HG03460 (cell line): ENCODE measurements at regions not wholly inside any gene's neighbourhood (a gene's known extent, or its start where the extent isn't known, plus 50 kb on each side); places are given as distances from the start of the nearest gene placed in this dataset.
"Not testable (repeated sequence)": the region's sequence is repeated elsewhere in the genome, so short reads cannot be mapped to it uniquely, and the experiment has no call there.

Source experiments
- ATAC-seq: cut with Tn5 transposase; IDR thresholded peaks from one replicate; pipeline ENCODE4 v1.9.1; 2021; ENCODE audit not compliant: unreplicated experiment

DNA sequence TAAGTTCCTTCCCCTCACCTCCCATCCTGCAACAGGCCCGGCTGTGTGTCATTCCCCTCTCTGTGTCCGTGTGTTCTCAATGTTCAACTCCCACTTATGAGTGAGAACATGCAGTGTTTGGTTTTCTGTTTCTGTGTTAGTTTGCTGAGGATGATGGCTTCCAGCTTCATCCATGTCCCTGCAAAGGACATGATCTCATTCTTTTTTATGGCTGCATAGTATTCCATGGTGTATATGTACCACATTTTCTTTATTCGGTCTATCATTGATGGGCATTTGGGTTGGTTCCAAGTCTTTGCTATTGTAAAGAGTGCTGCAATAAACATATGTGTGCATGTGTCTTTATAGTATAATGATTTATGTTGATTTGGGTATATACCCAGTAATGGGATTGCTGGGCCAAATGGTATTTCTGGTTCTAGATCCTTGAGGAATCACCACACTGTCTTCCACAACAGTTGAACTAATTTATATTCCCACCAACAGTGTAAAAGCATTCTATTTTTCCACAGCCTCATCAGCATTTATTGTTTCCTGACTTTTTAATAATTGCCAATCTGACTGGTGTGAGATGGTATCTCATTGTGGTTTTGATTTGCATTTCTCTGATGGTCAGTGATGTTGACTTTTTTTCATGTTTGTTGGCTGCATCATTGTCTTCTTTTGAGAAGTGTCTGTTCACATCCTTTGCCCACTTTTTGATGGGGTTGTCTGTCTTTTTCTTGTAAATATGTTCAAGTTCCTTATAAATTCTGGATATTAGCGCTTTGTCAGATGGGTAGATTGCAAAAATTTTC, 174.1 kb upstream of the PHACTR1 start:
- not testable (repeated sequence) for ATAC-seq

DNA sequence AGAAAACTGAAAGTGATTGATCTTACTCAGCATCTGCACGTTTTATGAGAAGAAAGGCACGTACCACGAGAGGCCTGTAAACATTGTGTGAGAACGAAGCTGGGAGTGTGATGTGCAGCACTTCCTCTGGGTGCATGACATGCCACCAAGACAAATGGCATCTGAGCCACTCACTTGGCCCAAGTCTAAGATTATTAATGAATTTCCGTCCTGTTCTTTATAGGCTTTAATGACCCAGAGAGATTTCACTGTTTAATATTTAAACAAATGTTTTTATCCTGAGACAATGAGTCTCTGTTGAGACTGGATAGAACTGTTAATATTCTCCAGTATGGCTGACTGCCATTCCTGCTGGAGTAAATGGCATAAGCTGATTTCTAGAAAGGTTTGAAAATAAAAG, 172.6 kb upstream of the PHACTR1 start:
- ATAC-seq = no peak

DNA sequence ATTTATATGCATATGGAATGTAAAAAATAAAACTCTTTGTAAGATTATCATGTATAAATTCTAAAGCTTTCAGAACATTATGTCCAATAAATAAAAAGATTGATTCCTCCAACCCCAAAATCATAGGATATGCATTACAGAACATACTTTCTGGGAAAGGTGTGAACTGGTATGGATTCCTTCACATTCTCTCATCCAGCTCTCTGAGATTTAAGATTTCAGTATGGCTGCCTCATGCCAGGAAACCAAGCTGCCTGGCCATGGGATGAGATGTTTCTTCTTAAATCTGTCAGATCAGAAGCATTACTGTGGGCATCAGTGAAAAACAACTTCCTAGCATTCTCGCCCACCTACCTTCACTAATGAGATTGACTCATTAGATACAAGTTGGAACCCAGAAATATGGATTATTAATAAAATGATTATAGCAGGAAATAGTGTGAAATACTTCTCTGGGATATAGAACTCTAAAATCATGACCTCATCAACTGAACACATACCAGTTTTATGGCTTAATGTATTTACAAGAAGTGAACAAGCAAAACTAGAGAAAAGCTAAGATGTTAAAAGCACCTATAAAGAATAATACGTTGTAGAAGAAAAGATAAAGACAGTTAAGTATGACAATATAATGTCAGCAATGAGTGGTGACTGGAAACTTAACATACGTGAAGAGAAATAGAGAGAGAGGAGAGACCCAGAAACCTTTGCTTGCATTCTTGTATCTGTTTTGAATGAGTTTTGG, 171.6 kb upstream of the PHACTR1 start:
- ATAC-seq = no peak

DNA sequence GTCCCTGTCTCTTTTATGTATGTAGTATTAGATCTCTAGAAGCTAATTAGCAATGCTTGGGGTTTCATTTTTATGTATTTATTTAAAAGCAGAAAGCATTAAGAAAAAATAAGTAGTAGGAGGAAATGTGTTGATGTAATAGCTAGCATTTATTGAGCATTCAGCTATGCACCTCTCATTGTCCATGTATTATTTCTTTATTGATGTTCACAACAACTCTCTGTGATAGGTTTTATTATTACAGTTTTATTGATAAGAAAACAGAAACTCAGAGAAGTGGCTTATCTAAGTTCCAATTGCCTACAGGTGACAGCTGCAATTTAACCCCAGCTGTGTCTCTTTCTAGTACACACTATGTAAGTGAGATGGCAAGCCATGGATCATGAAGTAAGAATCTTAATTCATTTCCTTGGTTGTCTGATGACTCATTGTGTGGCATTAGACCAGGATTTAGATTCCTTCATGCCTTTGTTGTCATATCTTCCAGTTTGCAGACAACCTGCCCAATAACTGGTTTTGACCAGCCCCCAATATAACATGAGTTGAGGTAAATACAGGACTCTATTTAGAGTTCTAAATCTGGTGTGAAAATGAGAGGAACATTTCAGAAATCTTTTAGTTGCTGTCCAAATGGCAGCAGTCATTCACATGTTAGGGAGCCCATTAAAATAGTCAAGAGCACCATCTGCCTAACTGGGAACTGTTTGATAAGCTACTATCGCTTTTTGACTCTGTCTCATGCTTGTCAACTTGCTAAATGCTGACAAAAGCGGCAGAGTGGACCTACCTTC, 170.8 kb upstream of the PHACTR1 start:
- no peak for ATAC-seq

DNA sequence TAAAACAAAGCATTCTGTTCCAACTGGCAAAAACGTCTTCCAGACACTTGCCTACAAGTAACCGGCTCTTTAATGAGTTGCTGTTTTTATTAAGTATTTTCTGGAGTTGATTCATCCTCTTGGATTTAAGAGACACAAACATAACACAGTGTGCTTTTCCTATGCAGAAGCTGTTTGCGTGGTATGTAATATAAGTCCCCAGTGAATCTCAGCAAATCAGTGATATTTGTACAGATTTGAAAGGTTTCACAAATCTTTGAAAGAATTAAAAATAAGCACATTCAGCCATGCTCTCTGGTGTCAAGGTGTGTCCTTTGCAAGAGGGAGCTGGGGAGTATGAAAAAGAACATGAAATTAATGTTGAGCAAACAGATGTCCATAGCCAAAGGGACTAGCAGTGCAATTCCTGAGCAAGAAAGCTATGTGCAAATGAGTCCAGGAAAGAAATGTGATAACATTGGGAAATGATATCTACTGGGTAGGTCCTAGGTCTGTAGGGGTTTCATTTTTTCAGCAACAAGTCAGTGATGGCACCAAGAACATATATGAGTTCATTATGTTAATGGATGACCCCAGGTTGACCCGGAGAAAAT, 170.1 kb upstream of the PHACTR1 start:
- ATAC-seq = no peak

DNA sequence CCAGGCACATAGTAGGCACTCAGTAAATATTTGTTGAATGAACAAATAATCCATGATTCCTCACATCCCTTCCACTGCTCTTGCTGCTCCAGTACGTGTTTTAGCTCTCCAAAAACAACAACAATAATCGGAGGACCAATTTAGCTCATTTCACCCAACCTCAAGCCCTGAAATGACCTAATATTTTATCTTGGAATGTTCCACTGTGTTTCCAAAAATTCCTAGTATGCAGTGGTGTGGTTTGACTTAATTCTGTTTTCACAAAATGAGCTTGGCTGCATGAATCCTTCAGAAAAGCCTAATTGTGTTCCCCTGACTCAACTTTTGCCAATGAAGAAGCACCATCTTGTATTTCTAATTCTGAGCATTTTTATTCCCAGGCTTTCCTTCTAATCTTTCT, 168.0 kb upstream of the PHACTR1 start:
- ATAC-seq = no peak

DNA sequence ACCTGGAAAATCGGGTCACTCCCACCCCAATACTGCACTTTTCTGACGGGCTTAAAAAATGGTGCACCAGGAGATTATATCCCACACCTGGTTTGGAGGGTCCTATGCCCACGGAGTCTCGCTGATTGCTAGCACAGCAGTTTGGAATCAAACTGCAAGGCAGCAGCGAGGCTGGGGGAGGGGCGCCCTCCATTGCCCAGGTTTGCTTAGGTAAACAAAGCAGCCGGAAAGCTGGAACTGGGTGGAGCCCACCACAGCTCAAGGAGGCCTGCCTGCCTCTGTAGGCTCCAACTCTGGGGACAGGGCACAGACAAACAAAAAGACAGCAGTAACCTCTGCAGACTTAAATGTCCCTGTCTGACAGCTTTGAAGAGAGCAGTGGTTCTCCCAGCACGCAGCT, 167.1 kb upstream of the PHACTR1 start:
- ATAC-seq = not testable (repeated sequence)

DNA sequence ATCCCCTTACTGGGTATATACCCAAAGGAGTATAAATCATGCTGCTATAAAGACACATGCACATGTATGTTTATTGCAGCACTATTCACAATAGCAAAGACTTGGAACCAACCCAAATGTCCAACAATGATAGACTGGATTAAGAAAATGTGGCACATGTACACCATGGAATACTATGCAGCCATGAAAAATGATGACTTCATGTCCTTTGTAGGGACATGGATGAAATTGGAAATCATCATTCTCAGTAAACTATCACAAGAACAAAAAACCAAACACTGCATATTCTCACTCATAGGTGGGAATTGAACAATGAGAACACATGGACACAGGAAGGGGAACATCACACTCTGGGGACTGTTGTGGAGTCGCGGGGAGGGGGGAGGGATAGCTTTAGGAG, 161.7 kb upstream of the PHACTR1 start:
- not testable (repeated sequence) for ATAC-seq

DNA sequence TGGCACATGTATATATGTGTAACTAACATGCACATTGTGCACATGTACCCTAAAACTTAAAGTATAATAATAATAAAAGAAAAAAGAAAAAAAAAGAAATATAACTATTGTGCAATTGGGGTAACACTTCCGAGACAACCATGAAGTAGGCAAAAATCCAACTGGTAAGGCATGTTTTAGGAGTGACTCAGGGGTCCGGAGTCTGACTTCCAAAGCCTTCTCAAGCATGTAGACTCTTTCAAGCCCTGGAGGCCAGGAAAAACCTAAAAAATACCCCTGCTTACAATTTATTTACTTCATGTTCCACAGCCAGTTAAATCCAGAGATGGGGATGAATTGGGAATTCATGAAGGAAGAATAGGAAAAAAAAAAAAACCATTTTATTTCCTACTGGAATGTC, 161.3 kb upstream of the PHACTR1 start:
- no peak for ATAC-seq

DNA sequence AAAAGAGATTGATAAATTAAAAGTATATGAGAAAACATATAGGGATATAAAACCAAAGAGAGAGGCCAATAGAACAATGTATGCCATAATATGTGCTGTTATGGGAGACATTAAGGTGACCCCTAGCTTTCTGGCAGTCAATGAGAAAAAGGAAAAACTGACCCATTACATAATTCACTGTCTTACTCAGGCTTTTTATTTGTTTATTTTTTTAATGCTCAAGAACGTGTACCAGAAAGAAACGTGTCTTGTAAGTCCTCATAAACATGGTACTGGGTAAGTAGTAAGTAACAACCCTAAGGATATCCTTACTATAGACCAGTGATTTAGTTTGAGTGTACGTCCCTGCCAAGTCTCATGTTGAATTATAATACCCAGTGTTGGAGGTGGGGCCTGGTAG, 160.8 kb upstream of the PHACTR1 start:
- no peak for ATAC-seq

DNA sequence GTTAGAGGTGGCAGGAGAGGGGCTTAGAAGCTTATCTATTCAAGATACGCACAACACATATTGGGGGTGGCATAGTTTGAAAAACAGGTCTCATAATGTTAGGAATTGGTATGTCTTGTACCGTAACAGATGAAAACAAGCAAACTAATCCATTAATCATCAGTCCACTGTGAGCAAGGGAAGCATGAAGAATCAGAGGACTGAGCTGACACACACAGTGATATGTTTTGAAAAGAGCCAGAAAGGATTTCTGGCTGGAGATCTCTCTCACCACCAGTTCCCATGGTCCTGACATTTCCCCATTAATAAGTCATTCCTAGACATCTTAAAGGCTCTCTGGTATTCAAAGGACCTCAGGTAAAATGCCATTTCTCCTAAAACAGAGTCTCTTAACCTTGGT, 158.8 kb upstream of the PHACTR1 start:
- ATAC-seq = no peak

DNA sequence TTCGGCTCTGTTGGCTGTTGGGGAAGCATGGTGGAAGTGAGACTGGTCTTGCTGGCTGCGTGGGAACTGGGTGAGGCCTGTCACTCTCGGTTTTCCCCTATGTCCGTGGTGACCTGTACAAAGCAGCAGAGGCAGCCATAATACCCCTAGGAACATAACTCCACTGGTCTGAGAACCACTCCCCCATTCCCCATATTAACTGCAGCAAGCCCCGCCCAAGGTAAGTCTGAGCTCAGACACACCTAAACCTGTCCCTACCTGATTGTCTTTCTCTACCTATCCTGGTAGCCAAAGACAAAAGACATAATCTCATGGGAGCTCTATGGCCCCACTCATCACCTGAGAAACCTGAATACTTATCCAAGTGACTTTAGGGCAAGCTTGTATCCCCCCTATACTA, 156.3 kb upstream of the PHACTR1 start:
- ATAC-seq = no peak

DNA sequence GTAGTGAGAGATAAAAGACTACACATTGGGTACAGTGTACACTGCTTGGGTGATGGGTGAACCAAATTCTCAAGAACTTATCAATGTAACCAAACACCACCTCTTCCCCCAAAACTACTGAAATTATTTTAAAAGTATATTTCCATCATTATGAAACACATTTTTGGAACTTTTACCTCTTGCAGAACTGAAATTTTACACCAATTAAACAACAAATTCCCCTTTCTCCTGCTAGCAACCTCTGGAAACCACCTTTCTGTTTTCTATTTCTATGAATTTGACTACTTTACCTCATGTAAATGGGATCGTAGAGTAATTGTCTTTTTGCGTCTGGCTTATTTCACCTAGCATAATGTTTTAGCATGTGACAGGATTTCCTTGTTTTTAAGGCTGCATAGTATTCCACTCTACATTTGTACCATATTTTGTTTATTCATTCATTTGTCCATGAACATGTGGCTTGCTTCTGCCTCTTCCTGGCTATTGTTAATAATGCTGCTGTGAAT, 149.9 kb upstream of the PHACTR1 start:
- ATAC-seq = no peak

DNA sequence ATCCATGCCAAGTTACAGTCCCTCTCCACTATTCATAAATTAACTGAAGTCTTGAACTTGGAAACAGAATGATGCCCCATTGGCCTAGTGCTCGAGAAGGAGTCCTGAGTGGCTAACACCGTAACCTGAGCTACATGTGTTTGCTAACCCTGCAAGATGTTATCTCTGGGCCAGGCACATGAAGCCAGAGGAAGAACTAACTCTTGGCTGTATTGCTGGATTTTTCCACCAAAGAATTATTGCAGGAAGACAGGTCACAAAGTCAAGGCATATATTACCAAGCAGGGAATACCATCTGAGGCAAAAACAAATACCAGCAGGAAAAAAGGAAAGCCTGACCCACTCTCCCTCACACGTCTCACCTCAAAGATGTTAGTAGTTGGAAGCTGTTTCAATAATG, 148.9 kb upstream of the PHACTR1 start:
- no peak for ATAC-seq

DNA sequence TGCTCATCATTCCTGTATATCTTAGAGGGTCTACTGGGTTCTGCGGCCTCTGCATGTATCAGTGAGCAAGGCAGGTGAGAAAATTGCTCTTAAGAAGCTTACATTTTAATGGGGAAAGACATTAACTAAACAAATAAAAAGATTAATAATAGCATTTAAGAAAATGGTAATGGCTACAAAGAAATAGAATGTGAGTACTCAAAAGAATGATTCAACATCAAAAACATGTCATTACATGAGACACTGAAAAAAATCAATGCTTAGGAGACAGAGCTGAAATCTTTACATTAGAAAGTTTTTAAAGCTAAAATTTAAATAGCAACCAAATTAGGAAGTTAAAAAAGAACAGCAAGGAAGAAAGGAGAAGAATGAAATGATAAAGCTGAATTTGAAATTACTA, 146.9 kb upstream of the PHACTR1 start:
- no peak for ATAC-seq

DNA sequence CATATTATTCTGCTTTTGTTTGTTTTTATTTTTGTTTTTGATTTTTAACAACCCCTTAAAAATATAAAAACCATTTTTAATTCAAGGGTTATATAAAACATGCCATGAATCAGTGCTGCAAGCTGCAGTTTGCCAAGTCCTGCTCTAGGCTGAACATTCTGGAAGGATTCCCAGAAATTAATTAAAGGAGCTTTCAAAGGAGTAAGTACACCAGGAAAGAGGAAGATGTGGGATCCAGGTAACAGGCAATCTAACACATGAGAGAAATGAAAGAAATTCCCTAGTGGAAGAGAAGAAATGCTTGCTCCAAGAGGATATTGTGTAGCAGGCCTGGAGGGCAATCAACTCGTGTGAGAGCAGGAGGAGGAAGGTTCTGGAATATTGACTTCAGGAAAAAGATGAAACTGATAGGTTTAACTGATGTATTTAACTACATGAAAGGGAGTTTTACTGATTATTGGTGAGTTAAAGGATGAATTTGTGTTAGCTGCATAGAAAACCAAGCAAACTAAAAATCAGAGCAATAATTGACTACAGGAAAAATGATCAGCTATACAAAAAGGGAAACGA, 146.0 kb upstream of the PHACTR1 start:
- ATAC-seq = no peak

DNA sequence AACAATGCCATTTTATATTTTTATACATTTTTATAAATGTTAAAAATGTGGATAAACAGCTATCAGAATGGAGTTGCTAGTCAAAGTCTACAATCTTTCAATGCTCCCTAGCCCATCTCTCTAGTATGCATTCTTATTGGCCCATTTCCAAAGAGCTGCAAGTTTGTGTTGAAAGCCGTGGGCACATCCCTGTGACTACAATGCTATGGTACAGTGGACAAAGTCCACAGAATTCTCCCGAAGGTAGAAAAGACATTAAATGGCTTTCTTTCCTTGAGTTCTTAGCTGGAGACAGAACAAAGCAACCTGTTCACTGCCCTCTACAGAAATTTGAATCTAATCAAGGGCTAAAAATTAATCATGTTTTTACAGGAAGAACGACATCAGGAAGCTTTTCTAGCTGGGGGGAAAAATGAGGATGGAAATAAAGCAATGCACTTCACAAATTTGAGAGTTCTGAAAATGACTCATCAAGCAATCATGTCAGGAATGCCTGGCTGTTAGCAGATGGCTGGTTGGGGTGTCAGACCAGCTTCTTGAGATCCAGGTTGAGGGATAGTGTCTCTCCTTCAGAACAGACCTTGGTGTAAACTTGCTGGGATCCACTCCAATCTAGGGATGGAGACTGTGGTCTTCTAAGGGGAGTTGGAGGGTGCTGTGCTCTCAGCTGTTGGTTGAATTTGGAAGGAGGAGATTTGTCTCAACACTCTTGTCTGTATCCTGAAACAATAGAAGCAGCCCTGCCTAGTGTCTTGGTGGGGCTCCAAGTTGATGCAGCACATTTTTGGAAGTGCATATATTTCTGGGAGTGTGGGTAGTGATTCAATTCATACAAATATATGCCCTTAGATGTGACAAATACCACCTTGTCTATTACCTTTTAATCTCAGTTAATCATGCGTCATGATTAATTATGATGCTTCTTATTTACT, 143.4 kb upstream of the PHACTR1 start:
- no peak for ATAC-seq

DNA sequence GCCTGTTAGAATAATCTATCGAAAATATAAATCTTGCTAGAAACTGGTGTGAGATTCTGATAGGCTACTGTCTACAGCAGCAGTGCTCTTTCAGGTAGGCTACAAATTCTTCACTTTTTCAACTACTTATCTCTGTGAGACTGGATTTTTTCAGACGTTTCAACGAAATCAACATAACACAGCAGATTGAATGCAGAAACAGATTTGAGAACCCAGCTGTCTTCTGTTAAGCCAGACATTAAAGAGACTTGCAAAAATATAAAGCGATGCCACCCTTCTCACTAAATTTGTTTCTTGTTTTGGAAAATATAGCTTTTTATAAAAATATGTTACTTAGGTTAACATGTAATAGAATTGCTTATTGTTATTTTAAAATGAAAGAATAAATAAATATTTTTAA, 140.6 kb upstream of the PHACTR1 start:
- no peak for ATAC-seq

DNA sequence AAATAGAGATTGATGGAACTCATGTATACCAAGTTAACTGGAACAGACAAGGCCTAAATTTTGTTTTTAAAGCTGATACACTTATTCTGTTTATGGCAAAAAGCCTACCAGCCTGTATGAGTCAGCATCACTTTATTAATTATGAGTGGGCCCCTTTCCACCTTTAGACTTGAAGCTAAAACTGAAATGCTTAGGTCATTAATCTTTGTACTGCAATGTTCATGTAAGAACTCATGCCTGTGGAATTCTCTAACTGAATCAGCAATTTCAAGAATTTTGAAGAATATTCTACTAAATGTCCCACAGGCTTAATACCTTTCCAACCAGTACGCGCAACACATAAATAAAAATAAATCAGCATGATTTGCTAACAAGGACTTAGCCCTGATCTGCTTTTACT, 140.2 kb upstream of the PHACTR1 start:
- no peak for ATAC-seq
